BLaER1 (cell line): ENCODE measurements at regions not wholly inside any gene's neighbourhood (a gene's known extent, or its start where the extent isn't known, plus 50 kb on each side); places are given as distances from the start of the nearest gene placed in this dataset.

Experiments
- H3K27ac ChIP-seq: shearing (Covaris generic); formaldehyde crosslinking; 2 replicates; pipeline ENCODE4 v1.8.1; 2022
- H3K27me3 ChIP-seq: shearing (Covaris generic); formaldehyde crosslinking; 2 replicates; pipeline ENCODE4 v1.8.1; 2022
- H3K36me3 ChIP-seq: shearing (Covaris generic); formaldehyde crosslinking; 2 replicates; pipeline ENCODE4 v1.8.1; 2022
- H3K4me1 ChIP-seq: shearing (Covaris generic); formaldehyde crosslinking; 2 replicates; pipeline ENCODE4 v1.8.1; 2022
- H3K4me2 ChIP-seq: shearing (Covaris generic); formaldehyde crosslinking; 2 replicates; pipeline ENCODE4 v1.8.1; 2022
- H3K4me3 ChIP-seq: shearing (Covaris generic); formaldehyde crosslinking; 2 replicates; pipeline ENCODE4 v1.8.1; 2022
- H3K9ac ChIP-seq: shearing (Covaris generic); formaldehyde crosslinking; 2 replicates; pipeline ENCODE4 v1.8.1; 2022
- H3K9me3 ChIP-seq: shearing (Covaris generic); formaldehyde crosslinking; 2 replicates; pipeline ENCODE4 v1.8.1; 2022
- H4K20me1 ChIP-seq: shearing (Covaris generic); formaldehyde crosslinking; 2 replicates; pipeline ENCODE4 v1.8.1; 2022
- Cebpa-rat ChIP-seq: shearing (Covaris generic); IDR thresholded peaks from 2 replicates; pipeline ENCODE4 v1.8.1; 2022

GRCh38 chr6:140434761-140435160, 1060.3 kb upstream of the CITED2 start:
- no peak overlapping the region for H3K4me2 ChIP-seq
- no peak for TF ChIP-seq Cebpa-rat
- no peak overlapping the region for H3K27ac ChIP-seq
- peaks cover 16% of the 10 kb centered on the region for H3K9me3 ChIP-seq
- no peak overlapping the region for H3K4me3 ChIP-seq
- H3K36me3 ChIP-seq, result no peaks in the 10 kb centered on the region
- no peak overlapping the region for H3K9ac ChIP-seq
- H3K27me3 ChIP-seq, result no peaks in the 10 kb centered on the region
- H3K4me1 ChIP-seq, result no peaks in the 10 kb centered on the region
- no peaks in the 10 kb centered on the region for H4K20me1 ChIP-seq

- Histone ChIP-seq H3K9me3 (peaks cover 16% of the 10 kb centered on the region), H3K9ac (no peak overlapping the region), H3K27me3 (no peaks in the 10 kb centered on the region), H3K4me1 (no peaks in the 10 kb centered on the region), H3K4me2 (no peak overlapping the region), H3K4me3 (no peak overlapping the region), H3K27ac (no peak overlapping the region), H4K20me1 (no peaks in the 10 kb centered on the region), H3K36me3 (no peaks in the 10 kb centered on the region)
- no peak for TF ChIP-seq Cebpa-rat
Measured at GRCh38 chr6:140433072-140433471, 1058.6 kb upstream of the CITED2 start.

- no peak for TF ChIP-seq Cebpa-rat
- Histone ChIP-seq H3K36me3 (no peaks in the 10 kb centered on the region), H3K4me3 (no peak overlapping the region), H3K4me2 (no peak overlapping the region), H3K4me1 (no peaks in the 10 kb centered on the region), H3K27me3 (no peaks in the 10 kb centered on the region), H3K9me3 (0 out of 2 replicates have a peak, but pooled peaks cover under 1% of the 10 kb centered on the region), H3K27ac (no peak overlapping the region), H4K20me1 (no peaks in the 10 kb centered on the region), H3K9ac (no peak overlapping the region)
Measured at GRCh38 chr6:140427842-140428241, 1053.4 kb upstream of the CITED2 start.

GRCh38 chr6:140414966-140415620, 1040.6 kb upstream of the CITED2 start:
- Histone ChIP-seq H4K20me1 (no peaks in the 10 kb centered on the region), H3K4me1 (no peaks in the 10 kb centered on the region), H3K4me2 (no peak overlapping the region), H3K9ac (no peak overlapping the region), H3K9me3 (no peaks in the 10 kb centered on the region; the same call in 1 of the 2 replicates), H3K27me3 (no peaks in the 10 kb centered on the region), H3K4me3 (no peak overlapping the region), H3K27ac (no peak overlapping the region), H3K36me3 (no peaks in the 10 kb centered on the region)
- TF ChIP-seq Cebpa-rat, result no peak

GRCh38 chr6:140403020-140403419, 1028.6 kb upstream of the CITED2 start:
- H3K27ac ChIP-seq, result no peak overlapping the region
- no peaks in the 10 kb centered on the region for H3K9me3 ChIP-seq
- H3K4me2 ChIP-seq, result no peak overlapping the region
- no peaks in the 10 kb centered on the region for H3K36me3 ChIP-seq
- no peak for TF ChIP-seq Cebpa-rat
- no peaks in the 10 kb centered on the region for H3K4me1 ChIP-seq
- H4K20me1 ChIP-seq, result no peaks in the 10 kb centered on the region
- no peak overlapping the region for H3K9ac ChIP-seq
- no peak overlapping the region for H3K4me3 ChIP-seq
- H3K27me3 ChIP-seq, result no peaks in the 10 kb centered on the region

- H3K4me1 ChIP-seq, result no peaks in the 10 kb centered on the region
- H3K27ac ChIP-seq, result no peak overlapping the region
- no peaks in the 10 kb centered on the region for H3K36me3 ChIP-seq
- H3K9me3 ChIP-seq, result no peaks in the 10 kb centered on the region
- H3K9ac ChIP-seq, result no peak overlapping the region
- H3K4me2 ChIP-seq, result no peak overlapping the region
- no peak overlapping the region for H3K4me3 ChIP-seq
- no peaks in the 10 kb centered on the region for H3K27me3 ChIP-seq
- H4K20me1 ChIP-seq, result no peaks in the 10 kb centered on the region
- no peak for TF ChIP-seq Cebpa-rat
Measured at GRCh38 chr6:140401761-140402160, 1027.3 kb upstream of the CITED2 start.

GRCh38 chr6:140398076-140398475, 1023.6 kb upstream of the CITED2 start:
- Histone ChIP-seq H3K27ac (no peak overlapping the region), H3K4me2 (no peak overlapping the region), H4K20me1 (no peaks in the 10 kb centered on the region), H3K4me3 (no peak overlapping the region), H3K9me3 (no peaks in the 10 kb centered on the region), H3K4me1 (no peaks in the 10 kb centered on the region), H3K9ac (no peak overlapping the region), H3K36me3 (no peaks in the 10 kb centered on the region), H3K27me3 (no peaks in the 10 kb centered on the region)
- no peak for TF ChIP-seq Cebpa-rat

- H3K27ac ChIP-seq, result no peak overlapping the region
- H3K4me2 ChIP-seq, result no peak overlapping the region
- H3K9me3 ChIP-seq, result no peaks in the 10 kb centered on the region
- no peaks in the 10 kb centered on the region for H3K4me1 ChIP-seq
- H4K20me1 ChIP-seq, result no peaks in the 10 kb centered on the region
- no peaks in the 10 kb centered on the region for H3K36me3 ChIP-seq
- H3K4me3 ChIP-seq, result no peak overlapping the region
- no peak for TF ChIP-seq Cebpa-rat
- no peak overlapping the region for H3K9ac ChIP-seq
- H3K27me3 ChIP-seq, result no peaks in the 10 kb centered on the region
Measured at GRCh38 chr6:140397106-140397505, 1022.7 kb upstream of the CITED2 start.

GRCh38 chr6:140393665-140394540, 1019.5 kb upstream of the CITED2 start:
- Histone ChIP-seq H3K9ac (no peak overlapping the region), H3K9me3 (no peaks in the 10 kb centered on the region), H3K36me3 (no peaks in the 10 kb centered on the region), H3K27me3 (no peaks in the 10 kb centered on the region), H4K20me1 (no peaks in the 10 kb centered on the region), H3K4me2 (no peak overlapping the region), H3K4me3 (no peak overlapping the region), H3K4me1 (no peaks in the 10 kb centered on the region), H3K27ac (no peak overlapping the region)
- TF ChIP-seq Cebpa-rat, result no peak

- peaks cover 13% of the 10 kb centered on the region for H3K9me3 ChIP-seq
- H3K4me3 ChIP-seq, result no peak overlapping the region
- H3K27me3 ChIP-seq, result no peaks in the 10 kb centered on the region
- H3K36me3 ChIP-seq, result no peaks in the 10 kb centered on the region
- no peak for TF ChIP-seq Cebpa-rat
- H3K9ac ChIP-seq, result no peak overlapping the region
- no peak overlapping the region for H3K27ac ChIP-seq
- no peaks in the 10 kb centered on the region for H3K4me1 ChIP-seq
- no peak overlapping the region for H3K4me2 ChIP-seq
- no peaks in the 10 kb centered on the region for H4K20me1 ChIP-seq
Measured at GRCh38 chr6:140388815-140389214, 1014.4 kb upstream of the CITED2 start.
